Hepatocyte (in vitro differentiated cells): ENCODE measurements at regions not wholly inside any gene's neighbourhood (a gene's known extent, or its start where the extent isn't known, plus 50 kb on each side); places are given as distances from the start of the nearest gene placed in this dataset.

ENCODE experiments used
- DNase-seq: peaks from one replicate; pipeline ENCODE4 v3.0.0-alpha.2; 2016; ENCODE audit warnings: low spot score
- H2AFZ ChIP-seq: fragments of 200-600 bp; sonication (generic); 2 replicates; pipeline ENCODE4 v1.6.0; 2016; ENCODE audit warnings: antibody characterized with exemption, mild to moderate bottlenecking
- H3K27ac ChIP-seq: fragments of 200-600 bp; sonication (generic); 2 replicates; pipeline ENCODE4 v1.5.1; 2016; ENCODE audit warnings: mild to moderate bottlenecking
- H3K27me3 ChIP-seq: fragments of 200-600 bp; sonication (generic); 2 replicates; pipeline ENCODE4 v1.6.1; 2016
- H3K36me3 ChIP-seq: fragments of 200-600 bp; sonication (generic); replicated peaks from 2 replicates; pipeline ENCODE4 v1.5.1; 2016; ENCODE audit warnings: low read depth; ENCODE audit not compliant: insufficient read depth
- H3K4me1 ChIP-seq: fragments of 200-600 bp; sonication (generic); 2 replicates; pipeline ENCODE4 v1.5.1; 2016; ENCODE audit warnings: mild to moderate bottlenecking, moderate library complexity; ENCODE audit not compliant: insufficient read depth
- H3K4me2 ChIP-seq: fragments of 200-600 bp; sonication (generic); 2 replicates; pipeline ENCODE4 v1.6.0; 2016
- H3K4me3 ChIP-seq: fragments of 200-600 bp; sonication (generic); 2 replicates; pipeline ENCODE4 v1.5.1; 2016; ENCODE audit warnings: mild to moderate bottlenecking
- H3K79me2 ChIP-seq: fragments of 200-600 bp; sonication (generic); 2 replicates; pipeline ENCODE4 v1.6.0; 2017; ENCODE audit warnings: mild to moderate bottlenecking
- H3K9me2 ChIP-seq: fragments of 200-600 bp; sonication (generic); replicated peaks from 2 replicates; pipeline ENCODE4 v1.6.0; 2017; ENCODE audit warnings: mild to moderate bottlenecking; ENCODE audit not compliant: insufficient read depth
- H3K9me3 ChIP-seq: fragments of 200-600 bp; sonication (generic); 2 replicates; pipeline ENCODE4 v1.5.1; 2016; ENCODE audit warnings: low read depth, mild to moderate bottlenecking
- H4K20me1 ChIP-seq: fragments of 200-600 bp; sonication (generic); 2 replicates; pipeline ENCODE4 v1.6.0; 2016; ENCODE audit warnings: mild to moderate bottlenecking; ENCODE audit not compliant: insufficient read depth, poor library complexity, severe bottlenecking
- EZH2 ChIP-seq: fragments of 200-600 bp; sonication (generic); IDR thresholded peaks from 2 replicates; pipeline ENCODE4 v1.6.1; 2016; ENCODE audit warnings: antibody characterized with exemption, mild to moderate bottlenecking, borderline replicate concordance
- EZH2phosphoT487 ChIP-seq: fragments of 200-600 bp; sonication (generic); IDR thresholded peaks from one replicate; pipeline ENCODE4 v1.6.1; 2018; ENCODE audit warnings: antibody characterized with exemption, mild to moderate bottlenecking, low read depth, moderate library complexity; ENCODE audit not compliant: unreplicated experiment, severe bottlenecking
- WGBS: methylation state at CpG from one replicate; pipeline ENCODE4 v1.1.6; 2016; ENCODE audit warnings: low lambda C conversion rate; ENCODE audit errors: missing lambda C conversion rate; 5-methylcytosine and 5-hydroxymethylcytosine counted together
- TF ChIP-seq, protein P1 (sequence below): fragments of 200-600 bp; sonication (generic); IDR thresholded peaks from 2 replicates; pipeline ENCODE4 v1.5.1; 2016; ENCODE audit warnings: antibody characterized with exemption, mild to moderate bottlenecking; ENCODE audit not compliant: poor library complexity

DNA sequence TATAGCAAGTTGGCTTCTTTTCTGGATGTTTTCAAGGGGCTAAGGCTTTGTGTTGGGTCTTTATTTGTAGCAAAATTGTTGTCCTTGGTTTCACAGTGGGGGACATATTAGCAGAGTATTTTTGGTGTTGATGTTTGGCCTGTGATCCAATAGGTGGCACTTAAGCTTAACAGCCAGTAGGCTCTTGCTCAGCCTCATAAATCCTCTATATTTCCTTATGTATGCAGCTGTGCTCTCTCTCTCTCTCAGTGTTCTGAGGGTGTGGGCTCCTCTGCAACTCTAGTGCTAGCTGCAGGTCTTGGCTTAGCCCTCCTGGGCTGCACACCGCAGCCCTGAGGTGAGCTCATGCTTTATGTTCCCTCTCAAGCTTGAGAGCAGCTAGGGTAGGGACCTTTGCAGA lies 195.0 kb upstream of the GHR start:
- Histone ChIP-seq H3K36me3 (no peaks in the 10 kb centered on the region), H3K4me2 (no peak overlapping the region), H3K79me2 (no peaks in the 10 kb centered on the region), H3K9me2 (no peaks in the 10 kb centered on the region), H2AFZ (no peak overlapping the region), H3K27ac (no peak overlapping the region), H3K9me3 (no peaks in the 10 kb centered on the region), H3K27me3 (no peaks in the 10 kb centered on the region), H3K4me3 (no peak overlapping the region), H3K4me1 (no peaks in the 10 kb centered on the region), H4K20me1 (no peaks in the 10 kb centered on the region)
- WGBS, result 94% methylated on average over 1 of the region's 1 CpG
- TF ChIP-seq EZH2phosphoT487, result no peak
- TF ChIP-seq EZH2, result no peak
- TF ChIP-seq, protein P1, sequence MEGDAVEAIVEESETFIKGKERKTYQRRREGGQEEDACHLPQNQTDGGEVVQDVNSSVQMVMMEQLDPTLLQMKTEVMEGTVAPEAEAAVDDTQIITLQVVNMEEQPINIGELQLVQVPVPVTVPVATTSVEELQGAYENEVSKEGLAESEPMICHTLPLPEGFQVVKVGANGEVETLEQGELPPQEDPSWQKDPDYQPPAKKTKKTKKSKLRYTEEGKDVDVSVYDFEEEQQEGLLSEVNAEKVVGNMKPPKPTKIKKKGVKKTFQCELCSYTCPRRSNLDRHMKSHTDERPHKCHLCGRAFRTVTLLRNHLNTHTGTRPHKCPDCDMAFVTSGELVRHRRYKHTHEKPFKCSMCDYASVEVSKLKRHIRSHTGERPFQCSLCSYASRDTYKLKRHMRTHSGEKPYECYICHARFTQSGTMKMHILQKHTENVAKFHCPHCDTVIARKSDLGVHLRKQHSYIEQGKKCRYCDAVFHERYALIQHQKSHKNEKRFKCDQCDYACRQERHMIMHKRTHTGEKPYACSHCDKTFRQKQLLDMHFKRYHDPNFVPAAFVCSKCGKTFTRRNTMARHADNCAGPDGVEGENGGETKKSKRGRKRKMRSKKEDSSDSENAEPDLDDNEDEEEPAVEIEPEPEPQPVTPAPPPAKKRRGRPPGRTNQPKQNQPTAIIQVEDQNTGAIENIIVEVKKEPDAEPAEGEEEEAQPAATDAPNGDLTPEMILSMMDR, result peak; percentile 8
- DNase-seq, result no peak

DNA sequence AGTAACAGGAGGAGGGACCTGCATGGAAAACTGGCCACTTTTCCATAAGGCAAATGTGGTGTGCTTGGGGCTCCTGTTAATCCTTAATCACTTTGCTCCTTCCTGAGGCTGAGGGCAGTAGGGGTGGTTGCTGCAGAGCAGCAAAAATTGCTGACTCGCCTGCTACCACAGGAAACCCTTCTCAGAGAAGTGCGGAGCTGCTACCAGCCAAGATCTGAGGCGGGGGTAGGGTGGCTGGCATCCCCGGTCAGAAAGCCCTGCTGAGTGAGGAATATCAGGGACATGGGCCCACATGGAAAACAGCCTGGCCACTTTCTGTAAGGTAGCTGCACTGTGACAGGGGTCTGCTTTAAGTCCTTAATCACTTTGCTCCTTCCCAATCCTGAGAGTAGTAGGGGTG lies 192.4 kb upstream of the GHR start:
- Histone ChIP-seq H3K9me2 (no peaks in the 10 kb centered on the region), H2AFZ (no peak overlapping the region), H3K4me2 (no peak overlapping the region), H3K79me2 (no peaks in the 10 kb centered on the region), H3K27ac (no peak overlapping the region), H3K4me1 (no peaks in the 10 kb centered on the region), H4K20me1 (no peaks in the 10 kb centered on the region), H3K36me3 (no peaks in the 10 kb centered on the region), H3K4me3 (no peak overlapping the region), H3K27me3 (no peaks in the 10 kb centered on the region), H3K9me3 (no peaks in the 10 kb centered on the region)
- 90% methylated on average over 4 of the region's 4 CpGs for WGBS
- DNase-seq, result no peak
- TF ChIP-seq, protein P1, result no peak
- TF ChIP-seq EZH2phosphoT487, result no peak
- no peak for TF ChIP-seq EZH2

GRCh38 chr5:42235241-42235640 lies 188.0 kb upstream of the GHR start:
- H4K20me1 ChIP-seq, result no peaks in the 10 kb centered on the region
- no peaks in the 10 kb centered on the region for H3K4me1 ChIP-seq

More at GRCh38 chr5:42235241-42235640, 188.0 kb upstream of the GHR start:
- Histone ChIP-seq H3K9me2 (no peaks in the 10 kb centered on the region), H2AFZ (no peak overlapping the region), H3K9me3 (no peaks in the 10 kb centered on the region), H3K27me3 (no peaks in the 10 kb centered on the region), H3K4me2 (no peak overlapping the region), H3K27ac (no peak overlapping the region), H3K36me3 (no peaks in the 10 kb centered on the region), H3K79me2 (no peaks in the 10 kb centered on the region), H3K4me3 (no peak overlapping the region)
- no peak for DNase-seq
- no peak for TF ChIP-seq EZH2phosphoT487
- TF ChIP-seq, protein P1, result no peak
- TF ChIP-seq EZH2, result no peak
